ENCODE measurements at regions not wholly inside any gene's neighbourhood (a gene's known extent, or its start where the extent isn't known, plus 50 kb on each side); places are given as distances from the start of the nearest gene placed in this dataset.

GRCh38 chr4:26010304-26010703 is 96.3 kb downstream of the SMIM20 start (continued):
- TF ChIP-seq YY1 (IDR thresholded peaks at IDR 0.05; ENCODE audit: low read depth, low read length): no peak
- no peak for TF ChIP-seq BACH1 (IDR thresholded peaks at IDR 0.05; ENCODE audit: low read length)
- TF ChIP-seq CHD2 (IDR thresholded peaks at IDR 0.05; ENCODE audit: low read length): no peak
- no peak for TF ChIP-seq SIX5 (IDR thresholded peaks at IDR 0.05; ENCODE audit: low read depth, low read length)

Measured in H1 (cell line).